Left lung (tissue), 4 donors: ENCODE measurements at regions not wholly inside any gene's neighbourhood (a gene's known extent, or its start where the extent isn't known, plus 50 kb on each side); places are given as distances from the start of the nearest gene placed in this dataset.

Source experiments
- ATAC-seq: fragments of 200-7000 bp; cut with Tn5 transposase; one replicate; pipeline ENCODE4 v1.9.1; 2020; ENCODE audit warnings: moderate library complexity
- DNase-seq, 4 donors: peaks; one replicate each; pipeline ENCODE4 v3.0.0-alpha.2; 2013 to 2020
- H3K27ac ChIP-seq, 2 donors: fragments of 200-600 bp; sonication (generic) in 1 of 2; one replicate each; pipeline versions ENCODE4 v1.5.0 to v1.8.0; 2020 to 2021
- H3K27me3 ChIP-seq, 2 donors: fragments of 200-600 bp; sonication (generic) in 1 of 2; one replicate each; pipeline versions ENCODE4 v1.5.0 to v1.8.0; 2020 to 2021
- H3K36me3 ChIP-seq, 2 donors: fragments of 200-600 bp; sonication (generic) in 1 of 2; one replicate each; pipeline versions ENCODE4 v1.5.0 to v1.8.0; 2020 to 2021
- H3K4me1 ChIP-seq, 2 donors: fragments of 200-600 bp; one replicate each; pipeline ENCODE4 v1.8.0; 2021
- H3K4me3 ChIP-seq, 2 donors: fragments of 200-600 bp; sonication (generic) in 1 of 2; one replicate each; pipeline versions ENCODE4 v1.5.0 to v1.8.0; 2020 to 2021; ENCODE audit warnings: mild to moderate bottlenecking in 1 of 2
- H3K9me3 ChIP-seq, 2 donors: fragments of 200-600 bp; sonication (generic) in 1 of 2; one replicate each; pipeline versions ENCODE4 v1.5.0 to v1.8.0; 2020 to 2021
- intact Hi-C, 2 donors: fragments of 100-400 bp; cut with DNase I; formaldehyde crosslinking; loops; one replicate each; pipeline versions ENCODE4 v1.11.2 to v1.14.2; 2022
- TF ChIP-seq, protein P1 (sequence below), 2 donors: fragments of 200-600 bp; sonication (generic) in 1 of 2; IDR thresholded peaks; one replicate each; pipeline versions ENCODE4 v1.5.0 to v1.8.0; 2021; ENCODE audit warnings: antibody characterized with exemption in 2 of 2
- donor health status: DM: no; HTN: yes; CAD: no.
- donor health status: DM: no; HTN: no; CAD: no.

DNA sequence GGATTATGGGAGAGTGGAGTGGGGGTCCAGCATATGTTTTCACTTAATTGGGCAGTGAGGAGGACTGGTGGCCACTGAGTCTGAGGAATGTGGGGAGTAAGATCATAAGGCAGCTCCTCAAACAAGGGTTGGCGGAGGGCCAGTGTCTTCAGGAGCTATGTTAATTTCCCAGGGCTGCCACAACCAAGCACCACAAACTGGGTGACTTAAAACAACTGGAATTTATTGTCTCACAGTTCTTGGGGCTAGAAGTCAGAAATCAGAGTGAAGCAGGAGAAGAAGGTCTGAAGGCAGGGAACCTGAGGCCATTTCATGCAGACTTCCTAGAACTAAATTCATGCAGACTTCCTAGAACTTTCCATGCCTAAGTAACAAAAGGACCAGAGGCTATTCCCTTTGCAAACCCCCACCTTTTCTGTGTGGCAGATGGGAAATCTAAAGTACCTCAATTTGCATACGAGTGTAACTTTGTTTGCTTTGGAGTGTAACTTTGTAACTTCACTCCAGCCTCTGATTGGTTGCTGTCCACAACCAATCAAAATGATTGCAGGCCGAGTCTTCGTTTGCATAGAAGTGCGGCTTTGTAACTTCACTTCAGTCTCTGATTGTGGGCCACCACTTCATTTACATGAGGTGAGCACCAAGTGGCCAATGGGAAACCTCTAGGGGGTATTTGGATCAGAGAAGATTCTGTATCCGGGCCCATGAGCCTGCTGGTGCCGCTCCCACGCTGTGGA lies 50.5 kb upstream of the ZBED5 start:
- no peaks in the 10 kb centered on the region for H3K9me3 ChIP-seq
- H3K4me3 ChIP-seq = no peak overlapping the region
- ATAC-seq (no peak), DNase-seq (peak in 1 of 4 donors; percentile 48)
- H3K4me1 ChIP-seq = no peaks in the 10 kb centered on the region
- H3K27ac ChIP-seq = no peak overlapping the region
- TF ChIP-seq, protein P1, sequence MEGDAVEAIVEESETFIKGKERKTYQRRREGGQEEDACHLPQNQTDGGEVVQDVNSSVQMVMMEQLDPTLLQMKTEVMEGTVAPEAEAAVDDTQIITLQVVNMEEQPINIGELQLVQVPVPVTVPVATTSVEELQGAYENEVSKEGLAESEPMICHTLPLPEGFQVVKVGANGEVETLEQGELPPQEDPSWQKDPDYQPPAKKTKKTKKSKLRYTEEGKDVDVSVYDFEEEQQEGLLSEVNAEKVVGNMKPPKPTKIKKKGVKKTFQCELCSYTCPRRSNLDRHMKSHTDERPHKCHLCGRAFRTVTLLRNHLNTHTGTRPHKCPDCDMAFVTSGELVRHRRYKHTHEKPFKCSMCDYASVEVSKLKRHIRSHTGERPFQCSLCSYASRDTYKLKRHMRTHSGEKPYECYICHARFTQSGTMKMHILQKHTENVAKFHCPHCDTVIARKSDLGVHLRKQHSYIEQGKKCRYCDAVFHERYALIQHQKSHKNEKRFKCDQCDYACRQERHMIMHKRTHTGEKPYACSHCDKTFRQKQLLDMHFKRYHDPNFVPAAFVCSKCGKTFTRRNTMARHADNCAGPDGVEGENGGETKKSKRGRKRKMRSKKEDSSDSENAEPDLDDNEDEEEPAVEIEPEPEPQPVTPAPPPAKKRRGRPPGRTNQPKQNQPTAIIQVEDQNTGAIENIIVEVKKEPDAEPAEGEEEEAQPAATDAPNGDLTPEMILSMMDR (IDR thresholded peaks at IDR 0.05) = no peak
- no peaks in the 10 kb centered on the region for H3K27me3 ChIP-seq
- intact Hi-C loops = no loop called here
- H3K36me3 ChIP-seq = no peaks in the 10 kb centered on the region
